Ishikawa (cell line): ENCODE measurements at regions not wholly inside any gene's neighbourhood (a gene's known extent, or its start where the extent isn't known, plus 50 kb on each side); places are given as distances from the start of the nearest gene placed in this dataset.

ENCODE experiments used
- CEBPB ChIP-seq: IDR thresholded peaks from 2 replicates; pipeline ENCODE4 v1.6.1; 2012
- CREB1 ChIP-seq: IDR thresholded peaks from 2 replicates; pipeline ENCODE4 v1.6.1; 2012; ENCODE audit warnings: low read depth
- EP300 ChIP-seq: IDR thresholded peaks from 2 replicates; pipeline ENCODE4 v1.6.1; 2012; ENCODE audit warnings: borderline replicate concordance
- MAX ChIP-seq: IDR thresholded peaks from 2 replicates; pipeline ENCODE4 v1.6.1; 2012
- NFIC ChIP-seq: IDR thresholded peaks from 2 replicates; pipeline ENCODE4 v1.6.1; 2012
- RAD21 ChIP-seq: IDR thresholded peaks from 2 replicates; pipeline ENCODE4 v1.6.1; 2012; ENCODE audit warnings: low read depth
- TAF1 ChIP-seq: IDR thresholded peaks from 2 replicates; pipeline ENCODE4 v1.6.1; 2012; ENCODE audit warnings: low read depth, mild to moderate bottlenecking
- TCF12 ChIP-seq: IDR thresholded peaks from 2 replicates; pipeline ENCODE4 v1.6.1; 2012; ENCODE audit warnings: low read depth
- TEAD4 ChIP-seq: IDR thresholded peaks from 2 replicates; pipeline ENCODE4 v1.6.1; 2012
- YY1 ChIP-seq: IDR thresholded peaks from 2 replicates; pipeline ENCODE4 v1.6.1; 2012; ENCODE audit warnings: low read depth
- ZBTB7A ChIP-seq: IDR thresholded peaks from 2 replicates; pipeline ENCODE4 v1.6.1; 2012; ENCODE audit warnings: low read depth

GRCh38 chr1:242670019-242670418 is 145.5 kb upstream of the PLD5 start:
- TF ChIP-seq CEBPB (no peak), TEAD4 (no peak), EP300 (no peak), NFIC (no peak), MAX (no peak), YY1 (no peak), CREB1 (no peak), ZBTB7A (no peak), RAD21 (no peak), TAF1 (no peak), TCF12 (no peak)
